Uterus (tissue), 3 donors: ENCODE measurements at regions not wholly inside any gene's neighbourhood (a gene's known extent, or its start where the extent isn't known, plus 50 kb on each side); places are given as distances from the start of the nearest gene placed in this dataset.

Experiments
- DNase-seq, 2 donors: peaks; one replicate each; pipeline ENCODE4 v3.0.0-alpha.2; 2019 to 2020
- H3K27ac ChIP-seq, 2 donors: fragments of 200-600 bp; sonication (generic); 1 replicate in 1 of 2; 2 replicates in 1 of 2; pipeline ENCODE4 v1.5.1; 2016 to 2018
- H3K27me3 ChIP-seq, 2 donors: fragments of 200-600 bp; sonication (generic); one replicate each; pipeline ENCODE4 v1.5.1; 2018 to 2019; ENCODE audit warnings: control low read depth in 1 of 2
- H3K36me3 ChIP-seq, 2 donors: fragments of 200-600 bp; sonication (generic); one replicate each; pipeline ENCODE4 v1.5.1; 2019; ENCODE audit warnings: control low read depth in 1 of 2
- H3K4me1 ChIP-seq, 2 donors: fragments of 200-600 bp; sonication (generic); one replicate each; pipeline ENCODE4 v1.5.1; 2018 to 2019; ENCODE audit warnings: control low read depth in 1 of 2
- H3K4me3 ChIP-seq, 2 donors: fragments of 200-600 bp; sonication (generic); 1 replicate in 1 of 2; 2 replicates in 1 of 2; pipeline ENCODE4 v1.5.1; 2018 to 2019; ENCODE audit warnings: mild to moderate bottlenecking in 1 of 2
- H3K9me3 ChIP-seq, 2 donors: fragments of 200-600 bp; sonication (generic); one replicate each; pipeline ENCODE4 v1.5.1; 2019; ENCODE audit warnings: control low read depth in 1 of 2
- CTCF ChIP-seq, 4 experiments: fragments of 200-600 bp in 2 of 4; fragments of 450-650 bp in 2 of 4; sonication (generic) in 2 of 4; IDR thresholded peaks; one replicate each; pipeline ENCODE4 v1.5.1; 2016 to 2019; ENCODE audit warnings: antibody characterized with exemption in 4 of 4, mild to moderate bottlenecking in 2 of 4, moderate library complexity in 1 of 4
- POLR2A ChIP-seq, 2 donors: fragments of 450-650 bp; IDR thresholded peaks; one replicate each; pipeline ENCODE4 v1.6.1; 2016; ENCODE audit warnings: antibody characterized with exemption in 2 of 2, mild to moderate bottlenecking in 1 of 2, moderate library complexity in 1 of 2
- intact Hi-C: fragments of 100-400 bp; cut with DNase I; formaldehyde crosslinking; loops from one replicate; pipeline ENCODE4 v1.15.1; 2023; ENCODE audit warnings: low total_unique reads
- donor health status: DM: yes; HTN: yes; CAD: no.

GRCh38 chr10:94178475-94179253, 184.1 kb downstream of the NOC3L start:
- H3K27ac ChIP-seq: no peak overlapping the region
- intact Hi-C loops: no loop called here
- no peaks in the 10 kb centered on the region for H3K36me3 ChIP-seq
- no peaks in the 10 kb centered on the region for H3K9me3 ChIP-seq
- peaks cover 0 to 4% of the 10 kb centered on the region in 2 donors for H3K4me1 ChIP-seq
- DNase-seq: no peak
- H3K27me3 ChIP-seq: no peaks in the 10 kb centered on the region
- TF ChIP-seq CTCF (IDR thresholded peaks at IDR 0.05) (no peak), POLR2A (IDR thresholded peaks at IDR 0.05) (no peak)
- no peak overlapping the region for H3K4me3 ChIP-seq

GRCh38 chr10:94180576-94180975, 182.2 kb downstream of the NOC3L start:
- peaks cover 0 to 4% of the 10 kb centered on the region in 2 donors for H3K4me1 ChIP-seq
- no peak for TF ChIP-seq CTCF (IDR thresholded peaks at IDR 0.05)
- no peak for TF ChIP-seq POLR2A (IDR thresholded peaks at IDR 0.05)
- H3K27ac ChIP-seq: no peak overlapping the region
- H3K27me3 ChIP-seq: no peaks in the 10 kb centered on the region
- no peaks in the 10 kb centered on the region for H3K36me3 ChIP-seq
- no peak overlapping the region for H3K4me3 ChIP-seq
- DNase-seq: no peak
- intact Hi-C loops: no loop called here
- no peaks in the 10 kb centered on the region for H3K9me3 ChIP-seq

GRCh38 chr10:94183666-94184264, 179.0 kb downstream of the NOC3L start:
- intact Hi-C loops: no loop called here
- TF ChIP-seq POLR2A (IDR thresholded peaks at IDR 0.05) (no peak), CTCF (IDR thresholded peaks at IDR 0.05) (no peak)

GRCh38 chr10:94186722-94187121, 176.0 kb downstream of the NOC3L start:
- Histone ChIP-seq H3K4me1 (no peaks in the 10 kb centered on the region), H3K36me3 (no peaks in the 10 kb centered on the region), H3K4me3 (no peak overlapping the region), H3K9me3 (no peaks in the 10 kb centered on the region), H3K27ac (no peak overlapping the region), H3K27me3 (no peaks in the 10 kb centered on the region)
- no peak for TF ChIP-seq CTCF (IDR thresholded peaks at IDR 0.05)
- TF ChIP-seq POLR2A (IDR thresholded peaks at IDR 0.05): no peak
- intact Hi-C loops: no loop called here
- no peak for DNase-seq

More at GRCh38 chr10:94183666-94184264, 179.0 kb downstream of the NOC3L start:
- Histone ChIP-seq H3K4me3 (no peak overlapping the region), H3K27me3 (no peaks in the 10 kb centered on the region), H3K4me1 (no peaks in the 10 kb centered on the region), H3K27ac (no peak overlapping the region), H3K9me3 (no peaks in the 10 kb centered on the region), H3K36me3 (no peaks in the 10 kb centered on the region)
- no peak for DNase-seq

- H3K4me1 ChIP-seq: peaks cover 0 to 6% of the 10 kb centered on the region in 2 donors
- no peak for DNase-seq
- no peaks in the 10 kb centered on the region for H3K36me3 ChIP-seq
- no peaks in the 10 kb centered on the region for H3K9me3 ChIP-seq
- peak overlapping the region in 1 of 2 donors; percentile 33 for H3K27ac ChIP-seq
- no peak overlapping the region for H3K4me3 ChIP-seq
- intact Hi-C loops: no loop called here
- TF ChIP-seq POLR2A (IDR thresholded peaks at IDR 0.05) (no peak), CTCF (IDR thresholded peaks at IDR 0.05) (no peak)
- no peaks in the 10 kb centered on the region for H3K27me3 ChIP-seq
Observed at GRCh38 chr10:94192333-94192732, 170.4 kb downstream of the NOC3L start.
